ENCODE measurements at regions not wholly inside any gene's neighbourhood (a gene's known extent, or its start where the extent isn't known, plus 50 kb on each side); places are given as distances from the start of the nearest gene placed in this dataset.

GRCh38 chr7:152564656-152565250 is 111.2 kb downstream of the XRCC2 start:
- no peak for TF ChIP-seq CTCF (IDR thresholded peaks at IDR 0.05; ENCODE audit: insufficient read depth, low read length)
- TF ChIP-seq POLR2AphosphoS5 (IDR thresholded peaks at IDR 0.05; ENCODE audit: low read depth): no peak
- TF ChIP-seq, protein P1, sequence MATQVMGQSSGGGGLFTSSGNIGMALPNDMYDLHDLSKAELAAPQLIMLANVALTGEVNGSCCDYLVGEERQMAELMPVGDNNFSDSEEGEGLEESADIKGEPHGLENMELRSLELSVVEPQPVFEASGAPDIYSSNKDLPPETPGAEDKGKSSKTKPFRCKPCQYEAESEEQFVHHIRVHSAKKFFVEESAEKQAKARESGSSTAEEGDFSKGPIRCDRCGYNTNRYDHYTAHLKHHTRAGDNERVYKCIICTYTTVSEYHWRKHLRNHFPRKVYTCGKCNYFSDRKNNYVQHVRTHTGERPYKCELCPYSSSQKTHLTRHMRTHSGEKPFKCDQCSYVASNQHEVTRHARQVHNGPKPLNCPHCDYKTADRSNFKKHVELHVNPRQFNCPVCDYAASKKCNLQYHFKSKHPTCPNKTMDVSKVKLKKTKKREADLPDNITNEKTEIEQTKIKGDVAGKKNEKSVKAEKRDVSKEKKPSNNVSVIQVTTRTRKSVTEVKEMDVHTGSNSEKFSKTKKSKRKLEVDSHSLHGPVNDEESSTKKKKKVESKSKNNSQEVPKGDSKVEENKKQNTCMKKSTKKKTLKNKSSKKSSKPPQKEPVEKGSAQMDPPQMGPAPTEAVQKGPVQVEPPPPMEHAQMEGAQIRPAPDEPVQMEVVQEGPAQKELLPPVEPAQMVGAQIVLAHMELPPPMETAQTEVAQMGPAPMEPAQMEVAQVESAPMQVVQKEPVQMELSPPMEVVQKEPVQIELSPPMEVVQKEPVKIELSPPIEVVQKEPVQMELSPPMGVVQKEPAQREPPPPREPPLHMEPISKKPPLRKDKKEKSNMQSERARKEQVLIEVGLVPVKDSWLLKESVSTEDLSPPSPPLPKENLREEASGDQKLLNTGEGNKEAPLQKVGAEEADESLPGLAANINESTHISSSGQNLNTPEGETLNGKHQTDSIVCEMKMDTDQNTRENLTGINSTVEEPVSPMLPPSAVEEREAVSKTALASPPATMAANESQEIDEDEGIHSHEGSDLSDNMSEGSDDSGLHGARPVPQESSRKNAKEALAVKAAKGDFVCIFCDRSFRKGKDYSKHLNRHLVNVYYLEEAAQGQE (IDR thresholded peaks at IDR 0.05; ENCODE audit: insufficient replicate concordance, low read depth): no peak
- TF ChIP-seq GABPA (IDR thresholded peaks at IDR 0.05; ENCODE audit: low read depth): no peak
